Neuronal stem cell (in vitro differentiated cells): ENCODE measurements at regions not wholly inside any gene's neighbourhood (a gene's known extent, or its start where the extent isn't known, plus 50 kb on each side); places are given as distances from the start of the nearest gene placed in this dataset.

Experiments
- DNase-seq: peaks from one replicate; pipeline ENCODE4 v3.0.0-alpha.2; 2013; ENCODE audit warnings: low spot score
- H2AFZ ChIP-seq: one replicate; pipeline ENCODE4 v1.6.1; 2013; ENCODE audit warnings: mild to moderate bottlenecking, low read length, inconsistent platforms
- H2AK5ac ChIP-seq: 2 replicates; pipeline ENCODE4 v1.6.1; 2013; ENCODE audit warnings: low read depth, mild to moderate bottlenecking, inconsistent platforms, low read length, moderate library complexity, mixed read lengths
- H2BK120ac ChIP-seq: 2 replicates; pipeline ENCODE4 v1.6.1; 2013; ENCODE audit warnings: low read depth, mild to moderate bottlenecking, inconsistent platforms, low read length, moderate library complexity, mixed read lengths
- H2BK12ac ChIP-seq: one replicate; pipeline ENCODE4 v1.6.1; 2013; ENCODE audit warnings: low read length, inconsistent platforms
- H2BK15ac ChIP-seq: 2 replicates; pipeline ENCODE4 v1.6.1; 2013; ENCODE audit warnings: mild to moderate bottlenecking, low read length, inconsistent platforms, mixed read lengths
- H2BK5ac ChIP-seq: one replicate; pipeline ENCODE4 v1.6.1; 2013; ENCODE audit warnings: inconsistent platforms, mild to moderate bottlenecking, low read length, moderate library complexity
- H3K14ac ChIP-seq: one replicate; pipeline ENCODE4 v1.6.1; 2013; ENCODE audit warnings: low read length, inconsistent platforms
- H3K18ac ChIP-seq: 2 replicates; pipeline ENCODE4 v1.6.1; 2013; ENCODE audit warnings: low read length, inconsistent platforms
- H3K23ac ChIP-seq: 2 replicates; pipeline ENCODE4 v1.6.1; 2013; ENCODE audit warnings: low read depth, mild to moderate bottlenecking, mixed read lengths, low read length, inconsistent platforms; ENCODE audit not compliant: poor library complexity
- H3K27ac ChIP-seq: replicated peaks from 3 replicates; pipeline ENCODE4 v1.5.1; 2013; ENCODE audit warnings: low read length, inconsistent platforms
- H3K27me3 ChIP-seq, 3 experiments: 2 replicates each; pipeline ENCODE4 v1.6.1; 2013; ENCODE audit warnings: low read length in 3 of 3, mild to moderate bottlenecking in 2 of 3, inconsistent platforms in 1 of 3, low read depth in 1 of 3, mixed read lengths in 1 of 3, moderate library complexity in 1 of 3; ENCODE audit not compliant: control insufficient read depth in 3 of 3, insufficient read depth in 3 of 3
- H3K36me3 ChIP-seq, 2 donors: replicated peaks in 1 of 2; 2 replicates each; pipeline ENCODE4 v1.6.1; 2013; ENCODE audit warnings: low read length in 2 of 2; ENCODE audit not compliant: control insufficient read depth in 2 of 2, insufficient read depth in 2 of 2
- H3K4ac ChIP-seq: 2 replicates; pipeline ENCODE4 v1.6.1; 2013; ENCODE audit warnings: inconsistent platforms, mild to moderate bottlenecking, low read length, moderate library complexity
- H3K4me1 ChIP-seq, 2 donors: 1 replicate in 1 of 2; 2 replicates in 1 of 2; pipeline ENCODE4 v1.6.1; 2013; ENCODE audit warnings: low read length in 2 of 2, low read depth in 1 of 2; ENCODE audit not compliant: control insufficient read depth in 2 of 2, insufficient read depth in 1 of 2
- H3K4me2 ChIP-seq: one replicate; pipeline ENCODE4 v1.6.1; 2013; ENCODE audit warnings: mild to moderate bottlenecking, low read length, inconsistent platforms; ENCODE audit not compliant: insufficient read depth, poor library complexity, severe bottlenecking
- H3K4me3 ChIP-seq, 2 donors: 2 replicates each; pipeline ENCODE4 v1.5.1; 2013; ENCODE audit warnings: low read length in 2 of 2, mild to moderate bottlenecking in 2 of 2, inconsistent platforms in 1 of 2, moderate library complexity in 1 of 2
- H3K79me1 ChIP-seq: one replicate; pipeline ENCODE4 v1.6.1; 2013; ENCODE audit warnings: low read depth, mild to moderate bottlenecking, inconsistent platforms, low read length, moderate library complexity
- H3K9ac ChIP-seq: one replicate; pipeline ENCODE4 v1.6.1; 2013; ENCODE audit warnings: mild to moderate bottlenecking, low read depth, low read length, inconsistent platforms; ENCODE audit not compliant: poor library complexity
- H3K9me3 ChIP-seq, 2 donors: replicated peaks in 1 of 2; 2 replicates each; pipeline versions ENCODE3 to v1.6.1; 2013; ENCODE audit warnings: low read length in 2 of 2, mild to moderate bottlenecking in 2 of 2, inconsistent platforms in 1 of 2, low read depth in 1 of 2, mixed read lengths in 1 of 2, moderate library complexity in 1 of 2; ENCODE audit not compliant: control insufficient read depth in 2 of 2, insufficient read depth in 1 of 2
- H4K8ac ChIP-seq: one replicate; pipeline ENCODE4 v1.6.1; 2013; ENCODE audit warnings: low read depth, mild to moderate bottlenecking, inconsistent platforms, low read length, moderate library complexity
- H4K91ac ChIP-seq: one replicate; pipeline ENCODE4 v1.6.1; 2013; ENCODE audit warnings: low read length, low read depth, mild to moderate bottlenecking, inconsistent platforms; ENCODE audit not compliant: poor library complexity
- WGBS, 2 donors: extraction: QIAGEN DNeasy Blood & Tissue Kit; methylation state at CpG; one replicate each; pipeline ENCODE4 v1.1.7; 2013; ENCODE audit warnings: missing lambda C conversion rate in 2 of 2, mixed read lengths in 1 of 2; ENCODE audit not compliant: insufficient read length in 2 of 2, insufficient replicate concordance in 1 of 2; ENCODE audit errors: extremely low coverage in 2 of 2; 5-methylcytosine and 5-hydroxymethylcytosine counted together

DNA sequence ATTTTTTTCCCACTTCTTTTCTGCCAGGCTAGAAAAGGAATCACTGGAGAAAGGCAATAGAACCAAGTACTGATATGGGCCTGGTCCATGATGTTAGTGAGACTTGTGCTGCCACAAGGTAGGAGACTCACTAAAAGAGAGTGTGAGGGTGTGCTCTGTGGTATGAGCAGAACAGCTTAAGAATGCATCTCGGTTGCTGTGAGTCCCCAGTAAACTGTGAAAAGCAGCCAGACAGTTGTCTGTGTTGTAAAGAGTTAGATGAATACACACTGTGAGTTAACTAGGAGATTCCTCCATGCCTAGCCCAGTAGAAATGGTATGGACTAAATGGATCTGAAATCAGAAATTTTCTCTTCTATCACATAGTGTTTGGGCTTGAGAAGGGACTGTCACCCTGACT is 1177.3 kb upstream of the MIR17HG start:
- Histone ChIP-seq H3K9me3 (no peaks in the 10 kb centered on the region), H3K4me1 (no peaks in the 10 kb centered on the region), H4K8ac (no peak overlapping the region), H3K4ac (no peak overlapping the region), H2AK5ac (no peak overlapping the region), H3K27me3 (no peaks in the 10 kb centered on the region), H3K23ac (no peak overlapping the region), H3K36me3 (no peaks in the 10 kb centered on the region), H3K4me3 (no peak overlapping the region), H2BK5ac (no peak overlapping the region), H3K9ac (no peak overlapping the region), H2AFZ (peak overlapping the region; percentile 8), H3K4me2 (no peak overlapping the region), H3K14ac (no peak overlapping the region), H2BK120ac (no peak overlapping the region), H4K91ac (no peak overlapping the region), H2BK12ac (no peak overlapping the region), H3K79me1 (no peaks in the 10 kb centered on the region), H3K27ac (no peak overlapping the region), H2BK15ac (no peak overlapping the region), H3K18ac (no peak overlapping the region)
- no CpG with 5 or more reads among the region's 1 CpG for WGBS, 2 donors
- DNase-seq, result no peak

DNA sequence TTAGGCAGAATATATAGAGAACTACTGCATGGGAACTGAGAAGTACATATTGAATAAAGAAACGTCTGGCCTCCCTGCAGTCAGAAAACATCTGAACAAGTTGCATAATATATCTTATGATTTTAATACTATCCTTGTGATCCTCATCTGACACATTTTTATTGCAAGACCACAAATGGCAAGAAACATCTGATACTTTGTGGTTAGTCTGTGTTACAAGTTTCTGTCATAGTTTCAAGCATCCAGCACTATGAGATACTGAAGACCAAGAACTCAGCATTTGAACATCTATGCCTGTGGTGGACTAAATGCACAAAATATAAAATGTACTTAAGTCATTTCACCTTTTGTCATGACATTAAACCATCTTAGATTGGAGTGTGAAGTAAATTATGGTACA is 1175.8 kb upstream of the MIR17HG start:
- Histone ChIP-seq H3K27me3 (no peaks in the 10 kb centered on the region), H3K4me2 (no peak overlapping the region), H2BK12ac (no peak overlapping the region), H3K9me3 (no peaks in the 10 kb centered on the region), H2AFZ (no peak overlapping the region), H2BK15ac (no peak overlapping the region), H3K23ac (no peak overlapping the region), H2BK5ac (no peak overlapping the region), H3K36me3 (no peaks in the 10 kb centered on the region), H3K14ac (no peak overlapping the region), H2BK120ac (no peak overlapping the region), H3K4me1 (no peaks in the 10 kb centered on the region), H3K27ac (no peak overlapping the region), H3K9ac (no peak overlapping the region), H3K18ac (no peak overlapping the region), H3K4ac (no peak overlapping the region), H3K4me3 (no peak overlapping the region), H4K8ac (no peak overlapping the region), H4K91ac (no peak overlapping the region), H3K79me1 (no peaks in the 10 kb centered on the region), H2AK5ac (no peak overlapping the region)
- WGBS, 2 donors, result no CpG with 5 or more reads among the region's 1 CpG
- DNase-seq, result no peak

DNA sequence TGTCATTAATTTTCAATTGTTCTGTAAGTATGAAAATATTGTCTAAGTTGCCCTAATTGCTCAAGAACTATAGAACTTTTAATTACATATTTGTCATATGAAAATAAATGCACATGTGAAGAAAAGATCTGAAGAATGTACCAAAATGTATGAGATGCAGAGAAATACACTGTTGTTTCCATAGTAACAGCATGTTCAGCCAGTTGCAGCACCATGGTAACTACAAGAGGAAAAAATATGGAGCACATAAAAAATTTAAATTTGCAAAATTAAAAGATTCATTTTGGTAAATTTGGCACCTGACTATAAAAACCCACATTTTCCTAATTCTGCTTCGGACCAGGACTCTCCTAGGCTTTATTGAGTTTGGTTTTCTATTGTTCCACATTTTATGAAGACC is 1170.0 kb upstream of the MIR17HG start:
- no peak for DNase-seq
- no peak overlapping the region for H3K4me2 ChIP-seq
- H3K27ac ChIP-seq, result no peak overlapping the region
- H2BK12ac ChIP-seq, result no peak overlapping the region
- H2AK5ac ChIP-seq, result no peak overlapping the region
- no peak overlapping the region for H3K18ac ChIP-seq
- H2BK120ac ChIP-seq, result no peak overlapping the region
- no peaks in the 10 kb centered on the region for H3K27me3 ChIP-seq
- H3K9ac ChIP-seq, result no peak overlapping the region
- H2AFZ ChIP-seq, result no peak overlapping the region
- no peaks in the 10 kb centered on the region for H3K4me1 ChIP-seq
- no peak overlapping the region for H3K23ac ChIP-seq
- no peaks in the 10 kb centered on the region for H3K9me3 ChIP-seq
- H3K79me1 ChIP-seq, result no peaks in the 10 kb centered on the region
- no CpG with 5 or more reads among the region's 1 CpG for WGBS, 2 donors
- H3K4me3 ChIP-seq, result no peak overlapping the region
- H3K14ac ChIP-seq, result no peak overlapping the region
- H4K91ac ChIP-seq, result no peak overlapping the region
- no peaks in the 10 kb centered on the region for H3K36me3 ChIP-seq
- no peak overlapping the region for H3K4ac ChIP-seq
- H2BK15ac ChIP-seq, result no peak overlapping the region
- no peak overlapping the region for H2BK5ac ChIP-seq
- no peak overlapping the region for H4K8ac ChIP-seq

DNA sequence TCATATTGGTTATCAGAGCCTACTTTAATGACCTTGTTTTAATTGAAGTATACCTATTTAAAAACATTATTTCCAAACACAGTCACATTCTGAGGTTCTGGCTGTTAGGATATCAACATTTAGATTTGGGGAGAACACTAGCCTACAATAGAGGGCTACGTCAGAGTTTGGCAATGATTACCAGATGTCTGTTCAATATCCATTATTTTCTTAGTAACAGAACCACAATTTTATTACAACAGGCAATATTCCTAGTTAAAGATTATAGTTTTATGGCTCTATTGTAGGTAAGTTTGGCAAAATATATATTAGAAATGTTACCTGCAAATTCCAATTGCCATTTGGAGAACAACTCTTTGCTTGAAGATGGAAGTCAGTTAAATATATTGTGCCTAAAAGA is 1163.1 kb upstream of the MIR17HG start:
- H2AK5ac ChIP-seq, result no peak overlapping the region
- WGBS, 2 donors, result no CpG with 5 or more reads among the region's 1 CpG
- H2BK120ac ChIP-seq, result no peak overlapping the region
- no peak overlapping the region for H2BK5ac ChIP-seq
- no peak overlapping the region for H2BK12ac ChIP-seq
- no peak overlapping the region for H4K8ac ChIP-seq
- no peaks in the 10 kb centered on the region for H3K36me3 ChIP-seq
- no peaks in the 10 kb centered on the region for H3K79me1 ChIP-seq
- H3K23ac ChIP-seq, result no peak overlapping the region
- H3K4me2 ChIP-seq, result no peak overlapping the region
- no peak overlapping the region for H2AFZ ChIP-seq
- H3K27me3 ChIP-seq, result no peaks in the 10 kb centered on the region
- no peak overlapping the region for H3K27ac ChIP-seq
- H4K91ac ChIP-seq, result no peak overlapping the region
- H3K18ac ChIP-seq, result no peak overlapping the region
- no peaks in the 10 kb centered on the region for H3K4me1 ChIP-seq
- no peaks in the 10 kb centered on the region for H3K9me3 ChIP-seq
- H3K4me3 ChIP-seq, result no peak overlapping the region
- no peak overlapping the region for H2BK15ac ChIP-seq
- no peak overlapping the region for H3K14ac ChIP-seq
- H3K9ac ChIP-seq, result no peak overlapping the region
- no peak for DNase-seq
- no peak overlapping the region for H3K4ac ChIP-seq
